ENCODE measurements at regions not wholly inside any gene's neighbourhood (a gene's known extent, or its start where the extent isn't known, plus 50 kb on each side); places are given as distances from the start of the nearest gene placed in this dataset.

GRCh38 chr5:4991925-4992324 lies 148.2 kb upstream of the ADAMTS16 start:
- Histone ChIP-seq H3K36me3 (ENCODE audit: control insufficient read depth, insufficient read depth, low read length) (no peaks in the 10 kb centered on the region), H3K27me3 (replicated peaks; ENCODE audit: control insufficient read depth, insufficient read depth, low read length) (no peaks in the 10 kb centered on the region), H3K4me3 (ENCODE audit: low read depth, low read length) (no peak overlapping the region), H3K9me3 (no peaks in the 10 kb centered on the region; the same call in 1 of the 2 replicates), H3K4me1 (peaks cover 37% of the 10 kb centered on the region)
- H3K36me3 Mint-ChIP-seq (ENCODE audit: insufficient read depth, unreplicated experiment) = no peaks in the 10 kb centered on the region
- POLR2A ChIA-PET = no interaction called here
- H3K9me3 Mint-ChIP-seq (ENCODE audit: unreplicated experiment) = peaks cover 8% of the 10 kb centered on the region
- CTCF ChIA-PET = no interaction called here
- no peak overlapping the region for H3K4me3 Mint-ChIP-seq (ENCODE audit: unreplicated experiment)
- no TSS peak for BruUV-seq (replicated peaks)
- no peaks in the 10 kb centered on the region for H3K27me3 Mint-ChIP-seq (ENCODE audit: insufficient read depth, unreplicated experiment)
- H3K27ac Mint-ChIP-seq (ENCODE audit: unreplicated experiment) = no peak overlapping the region
- no peak for TF ChIP-seq CTCF (IDR thresholded peaks at IDR 0.05; ENCODE audit: insufficient read depth in 1 of 2, low read depth in 1 of 2, low read length in 1 of 2, severe bottlenecking in 1 of 2, unreplicated experiment in 1 of 2)
- intact Hi-C loops (cut with micrococcal nuclease; ENCODE audit: unreplicated experiment) = no loop called here
- H3K4me1 Mint-ChIP-seq (ENCODE audit: low read depth, unreplicated experiment) = peaks cover 15% of the 10 kb centered on the region
- DNase-seq = no peak

- Mint-ChIP-seq H3K27me3 (ENCODE audit: insufficient read depth, unreplicated experiment) (no peaks in the 10 kb centered on the region), H3K36me3 (ENCODE audit: insufficient read depth, unreplicated experiment) (no peaks in the 10 kb centered on the region), H3K9me3 (ENCODE audit: unreplicated experiment) (peaks cover 13% of the 10 kb centered on the region), H3K27ac (ENCODE audit: unreplicated experiment) (no peak overlapping the region), H3K4me3 (ENCODE audit: unreplicated experiment) (no peak overlapping the region), H3K4me1 (ENCODE audit: low read depth, unreplicated experiment) (peaks cover 9% of the 10 kb centered on the region)
- no peak for DNase-seq
- Histone ChIP-seq H3K9me3 (no peaks in the 10 kb centered on the region; the same call in none of the 2 replicates), H3K4me3 (ENCODE audit: low read depth, low read length) (no peak overlapping the region), H3K27me3 (replicated peaks; ENCODE audit: control insufficient read depth, insufficient read depth, low read length) (no peaks in the 10 kb centered on the region), H3K36me3 (ENCODE audit: control insufficient read depth, insufficient read depth, low read length) (no peaks in the 10 kb centered on the region), H3K4me1 (peaks cover 21% of the 10 kb centered on the region)
- BruUV-seq (replicated peaks) = no TSS peak
- intact Hi-C loops (cut with micrococcal nuclease; ENCODE audit: unreplicated experiment) = no loop called here
- ChIA-PET CTCF (no interaction called here), POLR2A (no interaction called here)
- no peak for TF ChIP-seq CTCF (IDR thresholded peaks at IDR 0.05; ENCODE audit: insufficient read depth in 1 of 2, low read depth in 1 of 2, low read length in 1 of 2, severe bottlenecking in 1 of 2, unreplicated experiment in 1 of 2)
Observed at GRCh38 chr5:4995014-4995413, 145.1 kb upstream of the ADAMTS16 start.

GRCh38 chr5:5005353-5005752 lies 134.8 kb upstream of the ADAMTS16 start:
- Histone ChIP-seq H3K4me1 (no peaks in the 10 kb centered on the region), H3K4me3 (ENCODE audit: low read depth, low read length) (no peak overlapping the region), H3K27me3 (replicated peaks; ENCODE audit: control insufficient read depth, insufficient read depth, low read length) (no peaks in the 10 kb centered on the region), H3K36me3 (ENCODE audit: control insufficient read depth, insufficient read depth, low read length) (no peaks in the 10 kb centered on the region), H3K9me3 (no peaks in the 10 kb centered on the region)
- Mint-ChIP-seq H3K4me1 (ENCODE audit: low read depth, unreplicated experiment) (no peaks in the 10 kb centered on the region), H3K36me3 (ENCODE audit: insufficient read depth, unreplicated experiment) (no peaks in the 10 kb centered on the region), H3K4me3 (ENCODE audit: unreplicated experiment) (no peak overlapping the region), H3K9me3 (ENCODE audit: unreplicated experiment) (peaks cover 5% of the 10 kb centered on the region), H3K27me3 (ENCODE audit: insufficient read depth, unreplicated experiment) (no peaks in the 10 kb centered on the region), H3K27ac (ENCODE audit: unreplicated experiment) (no peak overlapping the region)
- BruUV-seq (replicated peaks) = no TSS peak
- TF ChIP-seq CTCF (IDR thresholded peaks at IDR 0.05; ENCODE audit: insufficient read depth in 1 of 2, low read depth in 1 of 2, low read length in 1 of 2, severe bottlenecking in 1 of 2, unreplicated experiment in 1 of 2) = no peak
- CTCF ChIA-PET = no interaction called here
- intact Hi-C loops (cut with micrococcal nuclease; ENCODE audit: unreplicated experiment) = no loop called here
- POLR2A ChIA-PET = no interaction called here
- no peak for DNase-seq

Data from Caco-2 (cell line).